IMR-90 (cell line): ENCODE measurements at regions not wholly inside any gene's neighbourhood (a gene's known extent, or its start where the extent isn't known, plus 50 kb on each side); places are given as distances from the start of the nearest gene placed in this dataset.
"Not testable (repeated sequence)": the region's sequence is repeated elsewhere in the genome, so short reads cannot be mapped to it uniquely, and the experiment has no call there.

Source experiments
- ATAC-seq: fragments of 200-7000 bp; cut with Tn5 transposase; 2 replicates; pipeline ENCODE4 v1.9.1; 2020; ENCODE audit warnings: low read depth, mild to moderate bottlenecking, moderate library complexity
- BruUV-seq: library from RNA; stranded (reverse); fragments of 400-500 nt; replicated peaks from 2 replicates; lab custom pipeline; 2021; lab: Mats Ljungman, UMichigan
- CTCF ChIA-PET: fragments of 300-600 bp; formaldehyde crosslinking; extraction: SDS; loops from one replicate; lab custom pipeline; 2021; ENCODE audit warnings: antibody characterized with exemption; lab: Yijun Ruan, JAX
- POLR2A ChIA-PET: fragments of 300-600 bp; sonication (Branson Sonifier 250); formaldehyde crosslinking; loops from one replicate; lab custom pipeline; 2022; ENCODE audit warnings: antibody characterized with exemption; ENCODE audit not compliant: unreplicated experiment; lab: Charles Lee
- DNase-seq: peaks from one replicate; pipeline ENCODE4 v3.0.0; 2013
- H2AFZ ChIP-seq: replicated peaks from 2 replicates; pipeline ENCODE3; 2013; ENCODE audit warnings: low read length, mild to moderate bottlenecking; ENCODE audit not compliant: poor library complexity
- H2AK5ac ChIP-seq: 2 replicates; pipeline ENCODE4 v1.6.1; 2013; ENCODE audit warnings: low read depth, low read length, inconsistent platforms
- H2AK9ac ChIP-seq: replicated peaks from 2 replicates; pipeline ENCODE3; 2013; ENCODE audit warnings: mild to moderate bottlenecking, low read depth, low read length, moderate library complexity; ENCODE audit not compliant: poor library complexity
- H2BK120ac ChIP-seq: 2 replicates; pipeline ENCODE4 v1.6.1; 2013; ENCODE audit warnings: low read depth, low read length, inconsistent platforms
- H2BK15ac ChIP-seq: 3 replicates; pipeline ENCODE4 v1.6.1; 2013; ENCODE audit warnings: low read depth, low read length, inconsistent platforms
- H2BK20ac ChIP-seq: 2 replicates; pipeline ENCODE4 v1.6.1; 2013; ENCODE audit warnings: low read depth, mild to moderate bottlenecking, inconsistent platforms, low read length, moderate library complexity
- H2BK5ac ChIP-seq: 2 replicates; pipeline ENCODE4 v1.6.1; 2013; ENCODE audit warnings: mild to moderate bottlenecking, low read depth, low read length, inconsistent platforms; ENCODE audit not compliant: poor library complexity, severe bottlenecking
- H3K14ac ChIP-seq: replicated peaks from 2 replicates; pipeline ENCODE4 v1.6.1; 2013; ENCODE audit warnings: low read depth, low read length, inconsistent platforms
- H3K18ac ChIP-seq: 2 replicates; pipeline ENCODE4 v1.6.1; 2013; ENCODE audit warnings: low read depth, low read length, control low read depth
- H3K23ac ChIP-seq: 2 replicates; pipeline ENCODE4 v1.6.1; 2013; ENCODE audit warnings: low read depth, low read length, inconsistent platforms
- H3K27ac ChIP-seq: 2 replicates; pipeline ENCODE4 v1.5.1; 2013; ENCODE audit warnings: mild to moderate bottlenecking, control low read depth, low read length; ENCODE audit not compliant: insufficient read depth
- H3K27me3 ChIP-seq: 2 replicates; pipeline ENCODE4 v1.6.1; 2013; ENCODE audit warnings: low read length; ENCODE audit not compliant: control insufficient read depth, insufficient read depth
- H3K36me3 ChIP-seq: 2 replicates; pipeline ENCODE4 v1.6.1; 2013; ENCODE audit warnings: low read length, mixed read lengths; ENCODE audit not compliant: control insufficient read depth, insufficient read depth
- H3K4ac ChIP-seq: 2 replicates; pipeline ENCODE4 v1.6.1; 2013; ENCODE audit warnings: low read depth, low read length, inconsistent platforms
- H3K4me1 ChIP-seq: 2 replicates; pipeline ENCODE4 v1.6.1; 2013; ENCODE audit warnings: low read length, mixed read lengths; ENCODE audit not compliant: control insufficient read depth, insufficient read depth
- H3K4me2 ChIP-seq: 2 replicates; pipeline ENCODE4 v1.6.1; 2013; ENCODE audit warnings: low read depth, mild to moderate bottlenecking, control low read depth, low read length, moderate library complexity
- H3K4me3 ChIP-seq: 2 replicates; pipeline ENCODE4 v1.5.1; 2013; ENCODE audit warnings: low read depth, mild to moderate bottlenecking, control low read depth, low read length, moderate library complexity; ENCODE audit not compliant: insufficient read depth
- H3K56ac ChIP-seq: 2 replicates; pipeline ENCODE4 v1.6.1; 2013; ENCODE audit warnings: low read length, inconsistent platforms; ENCODE audit not compliant: insufficient read depth; ENCODE audit errors: extremely low read depth
- H3K79me1 ChIP-seq, 2 experiments: 2 replicates each; pipeline ENCODE4 v1.6.1; 2013; ENCODE audit warnings: low read length in 2 of 2, inconsistent platforms in 1 of 2, low read depth in 1 of 2
- H3K9ac ChIP-seq: 2 replicates; pipeline ENCODE4 v1.6.1; 2013; ENCODE audit warnings: low read depth, low read length, control low read depth
- H3K9me1 ChIP-seq: 2 replicates; pipeline ENCODE4 v1.6.1; 2013; ENCODE audit warnings: low read length, inconsistent platforms; ENCODE audit not compliant: insufficient read depth
- H3K9me3 ChIP-seq: 2 replicates; pipeline ENCODE4 v1.6.1; 2013; ENCODE audit warnings: low read length; ENCODE audit not compliant: control insufficient read depth, insufficient read depth
- H4K20me1 ChIP-seq: 2 replicates; pipeline ENCODE4 v1.6.1; 2013; ENCODE audit warnings: low read length, inconsistent platforms; ENCODE audit not compliant: insufficient read depth
- H4K5ac ChIP-seq: 2 replicates; pipeline ENCODE4 v1.6.1; 2013; ENCODE audit warnings: mild to moderate bottlenecking, low read depth, low read length, control low read depth
- H4K8ac ChIP-seq, 2 experiments: 2 replicates each; pipeline ENCODE4 v1.6.1; 2013; ENCODE audit warnings: low read depth in 2 of 2, low read length in 2 of 2, control low read depth in 1 of 2, inconsistent platforms in 1 of 2
- H4K91ac ChIP-seq: 2 replicates; pipeline ENCODE4 v1.6.1; 2013; ENCODE audit warnings: low read depth, low read length, inconsistent platforms; ENCODE audit not compliant: insufficient read depth
- CEBPB ChIP-seq: IDR thresholded peaks from 2 replicates; pipeline ENCODE4 v1.6.1; 2012; ENCODE audit warnings: low read depth, low read length, improper control_type of control experiment
- WGBS, 2 experiments: methylation state at CpG; one replicate each; pipeline versions ENCODE4 v1.1.5 to v1.1.7; 2013; ENCODE audit warnings: missing lambda C conversion rate in 2 of 2; ENCODE audit not compliant: insufficient read length in 1 of 2; ENCODE audit errors: extremely low coverage in 2 of 2; 5-methylcytosine and 5-hydroxymethylcytosine counted together
- dilution Hi-C: fragments of 300-500 bp; cut with HindIII; formaldehyde crosslinking; loops from one replicate; pipeline ENCODE4 v1.14.3; 2018; ENCODE audit warnings: low sequenced_read_pairs; ENCODE audit not compliant: unreplicated experiment
- in situ Hi-C: fragments of 300-500 bp; cut with MboI; formaldehyde crosslinking; loops from 3 replicates; pipeline ENCODE4 v1.14.3; 2019; ENCODE audit warnings: low sequenced_read_pairs, inconsistent platforms, mixed read lengths
- intact Hi-C: fragments of 100-400 bp; cut with micrococcal nuclease; formaldehyde crosslinking; loops from 2 replicates; pipeline ENCODE4 v1.10.0; 2022

GRCh38 chr4:123656746-123657294, 260.2 kb downstream of the SPRY1 start:
- H3K27ac ChIP-seq, H3K4me1 ChIP-seq, H2AK5ac ChIP-seq, H3K14ac ChIP-seq, H3K4me2 ChIP-seq, H3K56ac ChIP-seq, H3K23ac ChIP-seq, H4K20me1 ChIP-seq, H2AFZ ChIP-seq, H2BK20ac ChIP-seq, H2BK120ac ChIP-seq, H3K9ac ChIP-seq, H3K27me3 ChIP-seq, dilution Hi-C loops, H2BK5ac ChIP-seq, POLR2A ChIA-PET, H2BK15ac ChIP-seq, H3K79me1 ChIP-seq, H2AK9ac ChIP-seq, DNase-seq, BruUV-seq, H3K4ac ChIP-seq, H3K9me1 ChIP-seq, H3K18ac ChIP-seq, ATAC-seq, in situ Hi-C loops, H3K4me3 ChIP-seq, H4K5ac ChIP-seq, H4K91ac ChIP-seq, intact Hi-C loops, H3K9me3 ChIP-seq, H4K8ac ChIP-seq, H3K36me3 ChIP-seq: not testable (repeated sequence)
- peak; percentile 41; the same call in 1 of the 2 replicates for TF ChIP-seq CEBPB
- CTCF ChIA-PET = interaction anchor here (0.8 kb wide), 1 partner anchor 529 kb away, joined by 8 read pairs; no protein-coding TSS in a partner anchor

- H3K79me1 ChIP-seq, H2BK20ac ChIP-seq, in situ Hi-C loops, ATAC-seq, H3K18ac ChIP-seq, dilution Hi-C loops, H2AK9ac ChIP-seq, H4K8ac ChIP-seq, H3K56ac ChIP-seq, H3K14ac ChIP-seq, H3K27me3 ChIP-seq, H2BK15ac ChIP-seq, intact Hi-C loops, POLR2A ChIA-PET, H4K91ac ChIP-seq, H2BK120ac ChIP-seq, H3K9me3 ChIP-seq, H2AFZ ChIP-seq, H3K4ac ChIP-seq, CTCF ChIA-PET, BruUV-seq, H3K4me3 ChIP-seq, H3K4me1 ChIP-seq, H3K23ac ChIP-seq, H4K20me1 ChIP-seq, H4K5ac ChIP-seq, H3K9ac ChIP-seq, DNase-seq, H3K36me3 ChIP-seq, H3K27ac ChIP-seq, H3K9me1 ChIP-seq, H2AK5ac ChIP-seq, H3K4me2 ChIP-seq, H2BK5ac ChIP-seq: not testable (repeated sequence)
- WGBS, 2 experiments = no CpG with 5 or more reads among the region's 2 CpGs
Observed at GRCh38 chr4:123657606-123658005, 261.0 kb downstream of the SPRY1 start.
